Keratinocyte (primary cell): ENCODE measurements at regions not wholly inside any gene's neighbourhood (a gene's known extent, or its start where the extent isn't known, plus 50 kb on each side); places are given as distances from the start of the nearest gene placed in this dataset.

ENCODE experiments used
- DNase-seq: peaks from one replicate; pipeline ENCODE4 v3.0.0-alpha.2; 2011; ENCODE audit warnings: low read depth, missing footprints, low spot score
- FAIRE-seq: peaks from 2 replicates; lab custom pipeline; 2011; peaks lifted over from hg19 to GRCh38; lab: Jason Lieb, UNC
- H2AFZ ChIP-seq: 2 replicates; pipeline ENCODE4 v1.6.0; 2012; ENCODE audit warnings: low read length, control low read depth, inconsistent platforms; ENCODE audit not compliant: control insufficient read depth
- H3K27ac ChIP-seq: 2 replicates; pipeline ENCODE4 v1.5.1; 2011; ENCODE audit warnings: low read length; ENCODE audit not compliant: control insufficient read depth, insufficient read depth
- H3K27me3 ChIP-seq: 3 replicates; pipeline ENCODE4 v1.6.0; 2011; ENCODE audit warnings: low read length; ENCODE audit not compliant: control insufficient read depth, insufficient read depth; ENCODE audit errors: extremely low read depth
- H3K36me3 ChIP-seq, 2 experiments: 2 replicates in 1 of 2; 3 replicates in 1 of 2; pipeline ENCODE4 v1.5.1; 2011; ENCODE audit warnings: low read length in 2 of 2, mild to moderate bottlenecking in 1 of 2; ENCODE audit not compliant: control insufficient read depth in 2 of 2, insufficient read depth in 2 of 2; ENCODE audit errors: extremely low read depth in 1 of 2
- H3K4me1 ChIP-seq: 3 replicates; pipeline ENCODE4 v1.5.1; 2011; ENCODE audit warnings: low read length; ENCODE audit not compliant: control insufficient read depth, insufficient read depth; ENCODE audit errors: extremely low read depth
- H3K4me2 ChIP-seq: 3 replicates; pipeline ENCODE4 v1.6.0; 2011; ENCODE audit warnings: low read depth, low read length; ENCODE audit not compliant: control insufficient read depth, insufficient read depth; ENCODE audit errors: extremely low read depth
- H3K4me3 ChIP-seq, 3 experiments: fragments of 200-600 bp in 1 of 3; sonication (generic) in 1 of 3; 2 replicates in 2 of 3; 3 replicates in 1 of 3; pipeline ENCODE4 v1.5.1; 2011 to 2016; ENCODE audit warnings: low read length in 3 of 3, mild to moderate bottlenecking in 3 of 3, control low read depth in 2 of 3, inconsistent platforms in 1 of 3, low read depth in 1 of 3, mixed read lengths in 1 of 3, mixed run types in 1 of 3, moderate library complexity in 1 of 3; ENCODE audit not compliant: control insufficient read depth in 2 of 3, insufficient read depth in 2 of 3; ENCODE audit errors: extremely low read depth in 1 of 3
- H3K79me2 ChIP-seq: 2 replicates; pipeline ENCODE4 v1.6.0; 2012; ENCODE audit warnings: low read length; ENCODE audit not compliant: control insufficient read depth, insufficient read depth
- H3K9ac ChIP-seq: 3 replicates; pipeline ENCODE4 v1.6.0; 2011; ENCODE audit warnings: low read length; ENCODE audit not compliant: control insufficient read depth, insufficient read depth; ENCODE audit errors: extremely low read depth
- H3K9me1 ChIP-seq: 3 replicates; pipeline ENCODE4 v1.6.0; 2011; ENCODE audit warnings: low read length; ENCODE audit not compliant: control insufficient read depth, insufficient read depth; ENCODE audit errors: extremely low read depth
- H3K9me3 ChIP-seq: 2 replicates; pipeline ENCODE4 v1.5.1; 2012; ENCODE audit warnings: low read depth, low read length; ENCODE audit not compliant: control insufficient read depth
- H4K20me1 ChIP-seq: 3 replicates; pipeline ENCODE4 v1.6.0; 2011; ENCODE audit warnings: low read length; ENCODE audit not compliant: control insufficient read depth, insufficient read depth; ENCODE audit errors: extremely low read depth
- EZH2 ChIP-seq: IDR thresholded peaks from one replicate; pipeline ENCODE4 v1.6.1; 2012; ENCODE audit warnings: inconsistent platforms, mild to moderate bottlenecking, low read length, moderate library complexity
- dilution Hi-C: fragments of 300-500 bp; cut with MboI; formaldehyde crosslinking; loops from one replicate; pipeline ENCODE4 v1.7.0; 2020; ENCODE audit warnings: low sequenced_read_pairs; ENCODE audit not compliant: extremely low pct_ligation_motif_present
- TF ChIP-seq, protein P1 (sequence below), 3 experiments: IDR thresholded peaks in 1 of 3; conservative IDR thresholded peaks in 1 of 3; optimal IDR thresholded peaks in 1 of 3; 2 replicates in 2 of 3; 3 replicates in 1 of 3; pipeline versions ENCODE3 to v1.5.1; 2011; ENCODE audit warnings: low read length in 3 of 3, mild to moderate bottlenecking in 3 of 3, moderate library complexity in 2 of 3, control low read depth in 1 of 3, inconsistent platforms in 1 of 3; ENCODE audit not compliant: insufficient read depth in 2 of 3; ENCODE audit errors: extremely low read depth in 1 of 3

DNA sequence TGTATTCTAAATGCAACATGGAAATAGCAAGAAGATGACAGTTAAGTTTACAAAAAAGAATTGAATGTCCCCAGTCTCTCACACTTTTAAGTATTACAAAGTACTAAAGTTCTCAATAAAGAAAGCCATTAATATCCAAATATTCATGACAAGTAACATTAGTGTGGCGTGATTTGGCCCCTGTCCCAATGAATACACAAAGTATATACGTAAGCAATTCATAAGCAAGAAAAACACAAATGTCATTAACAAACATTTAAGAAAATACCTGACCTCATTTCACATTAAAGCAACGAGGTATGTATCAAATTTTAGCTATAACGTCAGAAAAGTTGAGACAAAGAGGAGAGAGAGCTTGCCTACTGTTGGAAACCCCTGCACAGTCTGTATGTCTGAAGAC lies 241.9 kb upstream of the IRS2 start:
- no peak overlapping the region for H3K27ac ChIP-seq
- H3K9ac ChIP-seq = no peak overlapping the region
- no peaks in the 10 kb centered on the region for H3K79me2 ChIP-seq
- H3K4me3 ChIP-seq = no peak overlapping the region
- dilution Hi-C loops = no loop called here
- no peaks in the 10 kb centered on the region for H4K20me1 ChIP-seq
- no peak overlapping the region for H3K4me2 ChIP-seq
- H3K4me1 ChIP-seq = no peaks in the 10 kb centered on the region
- no peaks in the 10 kb centered on the region for H3K9me1 ChIP-seq
- no peak for FAIRE-seq
- no peak for TF ChIP-seq EZH2
- TF ChIP-seq, protein P1, sequence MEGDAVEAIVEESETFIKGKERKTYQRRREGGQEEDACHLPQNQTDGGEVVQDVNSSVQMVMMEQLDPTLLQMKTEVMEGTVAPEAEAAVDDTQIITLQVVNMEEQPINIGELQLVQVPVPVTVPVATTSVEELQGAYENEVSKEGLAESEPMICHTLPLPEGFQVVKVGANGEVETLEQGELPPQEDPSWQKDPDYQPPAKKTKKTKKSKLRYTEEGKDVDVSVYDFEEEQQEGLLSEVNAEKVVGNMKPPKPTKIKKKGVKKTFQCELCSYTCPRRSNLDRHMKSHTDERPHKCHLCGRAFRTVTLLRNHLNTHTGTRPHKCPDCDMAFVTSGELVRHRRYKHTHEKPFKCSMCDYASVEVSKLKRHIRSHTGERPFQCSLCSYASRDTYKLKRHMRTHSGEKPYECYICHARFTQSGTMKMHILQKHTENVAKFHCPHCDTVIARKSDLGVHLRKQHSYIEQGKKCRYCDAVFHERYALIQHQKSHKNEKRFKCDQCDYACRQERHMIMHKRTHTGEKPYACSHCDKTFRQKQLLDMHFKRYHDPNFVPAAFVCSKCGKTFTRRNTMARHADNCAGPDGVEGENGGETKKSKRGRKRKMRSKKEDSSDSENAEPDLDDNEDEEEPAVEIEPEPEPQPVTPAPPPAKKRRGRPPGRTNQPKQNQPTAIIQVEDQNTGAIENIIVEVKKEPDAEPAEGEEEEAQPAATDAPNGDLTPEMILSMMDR (optimal IDR thresholded peaks at IDR 0.05 in 1 of 3, IDR thresholded peaks at IDR 0.05 in 1 of 3, conservative IDR thresholded peaks at IDR 0.05 in 1 of 3; ENCODE audit: extremely low read depth in 1 of 3, insufficient read depth in 2 of 3, low read length in 3 of 3) = no peak
- no peaks in the 10 kb centered on the region for H3K27me3 ChIP-seq
- H2AFZ ChIP-seq = no peak overlapping the region
- H3K36me3 ChIP-seq = no peaks in the 10 kb centered on the region
- DNase-seq = no peak
- no peaks in the 10 kb centered on the region for H3K9me3 ChIP-seq

- Histone ChIP-seq H3K4me2 (no peak overlapping the region), H3K9me3 (no peaks in the 10 kb centered on the region), H3K27me3 (no peaks in the 10 kb centered on the region), H3K79me2 (no peaks in the 10 kb centered on the region), H4K20me1 (no peaks in the 10 kb centered on the region), H3K36me3 (no peaks in the 10 kb centered on the region), H3K9ac (no peak overlapping the region), H3K9me1 (no peaks in the 10 kb centered on the region), H2AFZ (no peak overlapping the region), H3K27ac (no peak overlapping the region), H3K4me3 (no peak overlapping the region), H3K4me1 (peaks cover under 1% of the 10 kb centered on the region)
- DNase-seq (no peak), FAIRE-seq (no peak)
- TF ChIP-seq, protein P1 (optimal IDR thresholded peaks at IDR 0.05 in 1 of 3, IDR thresholded peaks at IDR 0.05 in 1 of 3, conservative IDR thresholded peaks at IDR 0.05 in 1 of 3; ENCODE audit: extremely low read depth in 1 of 3, insufficient read depth in 2 of 3, low read length in 3 of 3) = no peak
- TF ChIP-seq EZH2 = no peak
- dilution Hi-C loops = no loop called here
Measured at GRCh38 chr13:110027470-110028240, 241.3 kb upstream of the IRS2 start.
